Activated CD8-positive, alpha-beta memory T cell treated with anti-CD3 and anti-CD28 coated beads for 4 hours (primary cell): ENCODE measurements at regions not wholly inside any gene's neighbourhood (a gene's known extent, or its start where the extent isn't known, plus 50 kb on each side); places are given as distances from the start of the nearest gene placed in this dataset.
"Not testable (repeated sequence)": the region's sequence is repeated elsewhere in the genome, so short reads cannot be mapped to it uniquely, and the experiment has no call there.

Source experiments
- DNase-seq, 2 donors: peaks; one replicate each; pipeline ENCODE4 v3.0.0-alpha.2; 2020; ENCODE audit warnings: low read depth in 2 of 2

DNA sequence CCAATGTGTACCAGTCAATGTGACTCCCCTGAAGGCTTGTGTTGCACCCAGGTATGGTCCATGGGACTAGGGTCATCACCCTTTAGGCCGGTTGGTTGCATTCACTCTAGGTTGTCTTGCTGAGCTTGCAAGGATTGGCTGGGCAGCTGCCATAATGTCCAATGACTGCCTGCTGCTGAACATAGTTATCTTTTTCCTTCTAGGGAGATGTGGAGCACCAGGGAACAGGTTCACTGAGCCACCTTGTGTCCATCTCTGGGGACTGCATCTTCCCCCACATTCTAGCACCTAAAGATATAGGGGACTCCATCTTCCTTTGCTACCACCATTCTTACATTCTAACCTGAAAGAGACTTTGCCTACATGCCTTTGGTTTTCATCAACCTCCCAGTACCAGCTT is 580.4 kb upstream of the TBL1XR1 start:
- no peak for DNase-seq

GRCh38 chr3:177778633-177779032 is 581.4 kb upstream of the TBL1XR1 start:
- no peak for DNase-seq

- DNase-seq = no peak
These were observed 584.4 kb upstream of the TBL1XR1 start for GRCh38 chr3:177781686-177782161.

DNA sequence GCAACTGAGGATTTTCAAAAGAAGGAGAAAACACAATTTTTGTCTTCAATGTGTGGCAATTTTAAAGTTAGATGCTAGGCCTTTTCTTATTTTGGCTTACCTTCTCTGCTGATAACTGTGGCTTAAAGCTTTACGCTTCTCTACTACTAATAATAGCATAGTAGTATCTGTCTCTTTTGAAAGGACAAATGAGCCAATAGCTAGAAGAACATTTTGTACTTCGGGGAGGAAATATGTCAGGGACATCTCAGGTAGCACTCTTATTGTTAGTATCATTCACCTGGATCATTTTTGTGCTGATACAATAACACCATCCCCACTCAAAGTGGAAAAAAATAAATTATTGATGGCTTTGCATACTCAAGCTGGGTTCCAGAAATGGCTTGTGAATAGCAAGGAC is 586.1 kb upstream of the TBL1XR1 start:
- no peak for DNase-seq

DNA sequence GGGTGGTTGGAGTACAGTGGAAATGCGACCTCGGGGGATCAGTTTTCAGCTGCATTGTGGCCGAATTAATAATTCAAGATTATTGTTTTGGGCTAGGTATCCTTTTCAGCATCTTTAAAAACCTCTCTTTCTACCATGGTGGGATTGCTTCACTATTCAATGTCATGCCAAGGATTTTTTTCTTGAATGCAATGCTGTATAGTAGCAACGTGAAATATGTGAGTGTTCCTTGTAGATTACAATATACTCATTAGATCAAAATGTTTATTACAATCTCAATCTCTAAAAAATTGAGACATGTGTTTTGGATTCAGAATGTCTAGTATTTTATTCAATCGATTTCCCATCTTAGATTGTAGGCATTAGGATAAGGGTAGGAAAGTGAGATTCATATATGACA is 586.5 kb upstream of the TBL1XR1 start:
- DNase-seq = no peak

- no peak for DNase-seq
These were observed 590.2 kb upstream of the TBL1XR1 start for GRCh38 chr3:177787279-177788041.

- DNase-seq = no peak
These were observed 592.2 kb upstream of the TBL1XR1 start for GRCh38 chr3:177789500-177789899.

DNA sequence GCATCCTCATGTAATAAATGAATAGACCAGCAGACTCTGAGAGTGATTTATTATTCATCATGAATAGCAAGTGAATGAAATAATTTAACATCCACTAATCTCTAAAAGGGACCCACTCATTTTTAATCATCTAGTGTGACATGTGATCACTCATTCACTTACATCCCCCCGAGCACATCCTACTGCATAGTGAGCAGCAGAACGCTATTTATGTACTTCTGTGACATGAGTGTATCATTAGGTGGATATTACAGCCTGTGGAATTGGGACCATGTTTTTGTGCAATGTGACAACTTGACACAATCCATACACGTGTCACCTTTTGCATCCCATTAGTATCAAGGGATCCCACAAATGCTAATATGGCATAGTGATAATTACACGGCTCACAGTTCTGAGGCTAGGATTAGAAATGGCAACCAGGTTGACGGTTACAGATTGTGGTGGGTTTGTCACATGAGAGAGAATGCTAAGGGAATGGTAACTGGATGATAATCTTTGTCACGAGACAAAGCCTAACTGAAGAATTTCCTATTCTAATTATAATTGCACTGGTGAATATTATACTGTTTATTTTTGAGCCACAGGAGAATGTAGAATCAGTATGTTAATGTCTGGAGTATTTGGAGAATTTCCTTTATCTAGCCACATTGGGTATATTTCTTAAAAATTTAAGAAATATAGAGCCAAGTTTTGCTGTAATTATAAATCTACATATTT is 595.2 kb upstream of the TBL1XR1 start:
- no peak for DNase-seq

- no peak for DNase-seq
These were observed 596.2 kb upstream of the TBL1XR1 start for GRCh38 chr3:177793451-177793850.

DNA sequence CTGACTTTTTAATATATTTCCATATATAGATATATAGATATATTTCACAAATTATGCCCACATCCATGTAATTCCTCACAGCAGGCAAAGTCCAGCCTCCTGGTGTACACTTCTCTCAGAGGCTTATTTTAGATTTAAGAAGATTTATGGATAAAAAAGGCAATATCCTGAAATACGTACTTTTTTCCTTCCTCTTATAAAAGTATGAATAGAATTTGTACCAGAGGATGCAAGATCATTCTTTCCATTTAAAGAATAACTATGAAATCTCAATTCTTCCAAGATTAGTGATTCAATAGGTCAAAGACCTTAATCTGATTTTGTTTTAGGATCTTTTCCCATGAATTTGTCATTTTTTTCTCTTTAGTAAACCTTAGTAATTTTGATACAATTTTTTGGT is 597.9 kb upstream of the TBL1XR1 start:
- DNase-seq = no peak

DNA sequence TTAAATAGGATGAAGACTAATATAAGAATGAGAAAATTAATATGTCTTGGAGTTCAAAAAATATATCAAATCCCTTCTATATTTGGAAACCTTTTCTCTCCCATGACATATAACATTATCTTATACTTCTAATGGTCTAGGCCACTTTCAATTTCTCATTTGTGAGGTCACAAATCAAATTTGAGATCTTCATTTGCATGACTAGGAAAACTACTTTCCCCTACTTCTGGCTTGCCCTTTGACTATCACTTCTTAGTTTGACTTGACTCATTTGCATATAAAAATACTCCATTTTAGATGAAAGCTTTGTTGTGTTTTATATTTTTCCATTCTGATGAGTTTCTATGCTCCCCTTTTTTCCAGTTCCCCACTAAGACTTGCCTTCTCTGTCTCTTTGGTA is 598.6 kb upstream of the TBL1XR1 start:
- DNase-seq = no peak

DNA sequence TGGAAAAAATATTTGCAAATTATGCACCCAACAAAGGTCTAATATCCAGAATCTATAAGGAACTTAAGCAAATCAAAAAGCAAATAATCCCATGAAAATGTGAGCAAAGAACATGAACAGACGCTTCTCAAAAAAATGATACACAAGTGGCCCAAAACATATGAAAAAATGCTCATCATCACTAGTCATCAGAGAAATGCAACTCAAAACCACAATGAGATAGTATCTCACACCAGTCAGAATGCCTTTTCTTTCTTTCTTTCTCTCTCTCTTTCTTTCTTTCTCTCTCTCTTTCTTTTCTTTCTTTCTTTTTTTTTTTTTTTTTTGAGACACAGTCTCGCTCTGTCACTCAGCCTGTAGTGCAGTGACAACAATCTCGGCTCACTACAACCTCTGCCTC is 602.9 kb upstream of the TBL1XR1 start:
- not testable (repeated sequence) for DNase-seq

- no peak for DNase-seq
These were observed 603.3 kb upstream of the TBL1XR1 start for GRCh38 chr3:177800561-177800960.

GRCh38 chr3:177802151-177802900 is 605.0 kb upstream of the TBL1XR1 start:
- DNase-seq = no peak

DNA sequence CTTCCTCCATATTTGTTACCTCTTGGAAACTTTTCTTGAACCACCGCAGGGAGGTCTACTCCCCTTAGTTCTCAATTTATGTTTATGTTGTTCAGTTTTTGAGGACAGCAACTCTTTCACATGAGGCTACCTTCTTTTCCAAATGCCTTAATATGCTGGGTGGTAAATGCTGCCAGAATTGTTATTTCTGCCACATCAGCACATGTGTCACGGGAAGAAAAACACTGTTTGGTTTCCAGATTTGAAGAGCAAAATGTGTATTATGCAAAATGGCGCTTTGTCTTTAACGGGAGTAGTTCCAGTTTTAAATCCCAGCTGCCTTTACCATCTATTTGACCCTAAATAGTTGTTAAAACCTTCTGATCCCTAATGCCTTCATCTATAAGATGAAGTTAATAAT is 606.2 kb upstream of the TBL1XR1 start:
- no peak for DNase-seq

DNA sequence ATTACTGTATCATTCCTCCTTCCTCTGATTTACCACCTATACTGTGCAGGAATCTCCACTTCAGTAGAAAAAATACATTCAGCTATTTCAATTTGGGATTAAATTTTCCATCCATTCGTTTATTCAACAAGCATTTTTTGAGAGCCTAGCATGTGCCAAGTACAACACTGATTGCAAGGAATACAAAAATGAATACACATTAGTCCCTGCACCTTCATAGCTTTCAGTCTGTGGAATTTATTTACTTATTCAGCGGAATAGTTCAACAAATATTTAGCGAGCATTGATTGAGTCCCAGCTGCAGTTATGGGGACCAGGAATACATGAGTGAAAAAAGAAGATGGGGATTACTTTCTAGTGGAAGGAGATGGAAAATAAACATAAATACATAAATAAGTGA is 606.8 kb upstream of the TBL1XR1 start:
- no peak for DNase-seq

DNA sequence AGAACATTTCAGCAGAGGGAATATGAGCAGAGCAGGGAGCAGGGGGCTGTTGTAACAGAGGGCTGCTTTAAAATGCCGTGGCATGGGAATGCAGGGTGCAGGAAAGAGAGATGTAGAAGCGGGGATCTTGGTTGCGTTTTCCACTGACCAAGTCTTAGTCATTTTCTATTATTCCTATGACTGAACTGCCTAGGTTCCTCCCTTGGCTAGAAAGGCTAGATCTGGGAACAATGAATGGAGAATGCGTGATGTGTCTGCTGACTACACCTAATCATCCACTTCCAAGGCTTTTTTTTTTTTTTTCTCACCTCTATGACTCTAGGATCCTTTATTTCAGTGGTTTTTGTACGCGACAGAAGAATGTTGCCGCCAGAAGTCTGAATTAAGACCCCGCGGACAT is 607.4 kb upstream of the TBL1XR1 start:
- no peak for DNase-seq

DNA sequence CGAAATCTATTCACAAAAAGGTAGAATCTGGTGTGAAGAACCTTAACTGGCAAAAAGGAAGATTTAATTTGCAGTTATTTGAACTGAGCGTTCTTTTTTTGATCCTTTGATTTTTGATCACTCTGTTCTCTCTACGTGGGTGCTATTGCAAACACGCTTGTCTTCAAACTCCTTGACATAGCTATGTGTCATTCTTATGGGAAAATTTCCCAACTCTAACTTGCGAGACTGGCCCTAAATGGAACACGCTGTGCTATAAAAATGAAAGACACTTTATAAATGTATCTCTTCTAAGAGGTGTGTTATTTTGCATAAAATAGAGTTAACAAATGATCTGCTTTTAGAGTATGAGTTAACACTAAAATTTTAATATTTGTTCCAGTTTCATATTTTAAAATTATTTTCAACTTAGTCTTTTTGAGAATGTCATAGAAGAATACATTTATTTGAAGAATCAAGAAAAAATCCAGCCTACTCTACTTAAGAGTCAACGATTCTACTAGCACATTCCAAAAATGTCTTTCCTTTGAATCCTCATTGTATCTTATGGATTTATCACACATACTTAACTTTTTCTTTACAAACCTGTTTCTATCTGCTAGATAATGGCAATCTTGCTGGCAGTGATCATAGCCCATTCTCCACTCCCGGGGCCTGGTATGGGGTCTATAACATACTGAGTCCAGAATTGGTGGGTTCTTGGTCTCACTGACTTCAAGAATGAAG is 610.0 kb upstream of the TBL1XR1 start:
- no peak for DNase-seq

GRCh38 chr3:177808928-177809478 is 611.7 kb upstream of the TBL1XR1 start:
- DNase-seq = not testable (repeated sequence)

- no peak for DNase-seq
These were observed 612.9 kb upstream of the TBL1XR1 start for GRCh38 chr3:177810162-177810623.

DNA sequence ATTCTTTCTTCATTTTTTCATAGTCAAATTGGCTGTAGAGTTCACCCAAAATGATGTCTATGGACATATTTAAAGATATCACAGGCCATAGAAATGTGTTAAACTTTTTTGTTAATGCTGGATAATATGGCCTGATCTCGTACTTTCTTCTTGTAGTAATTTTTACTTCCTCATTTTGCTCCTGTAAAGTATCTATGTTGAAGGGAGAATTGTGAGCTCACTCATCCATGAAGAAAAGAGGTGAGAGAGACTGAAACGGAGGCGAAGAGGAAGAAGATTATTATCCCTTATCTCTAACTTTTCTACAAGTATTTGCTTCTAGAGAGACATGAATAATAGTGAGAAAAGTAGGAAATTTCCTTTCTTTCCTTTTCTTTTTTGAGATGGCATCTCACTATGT is 613.8 kb upstream of the TBL1XR1 start:
- no peak for DNase-seq
